Fibroblast of mammary gland (primary cell): ENCODE measurements at regions not wholly inside any gene's neighbourhood (a gene's known extent, or its start where the extent isn't known, plus 50 kb on each side); places are given as distances from the start of the nearest gene placed in this dataset.

Source experiments
- DNase-seq: peaks from one replicate; pipeline ENCODE4 v3.0.0-alpha.2; 2010; ENCODE audit warnings: low read depth
- H3K4me3 ChIP-seq: 2 replicates; pipeline ENCODE4 v1.5.1; 2011; ENCODE audit warnings: low read depth, mild to moderate bottlenecking, low read length, moderate library complexity; ENCODE audit not compliant: control insufficient read depth
- TF ChIP-seq, protein P1 (sequence below): conservative IDR thresholded peaks from 2 replicates; pipeline ENCODE4 v1.5.1; 2011; ENCODE audit warnings: low read depth, low read length, inconsistent platforms; ENCODE audit not compliant: control insufficient read depth, insufficient read depth

DNA sequence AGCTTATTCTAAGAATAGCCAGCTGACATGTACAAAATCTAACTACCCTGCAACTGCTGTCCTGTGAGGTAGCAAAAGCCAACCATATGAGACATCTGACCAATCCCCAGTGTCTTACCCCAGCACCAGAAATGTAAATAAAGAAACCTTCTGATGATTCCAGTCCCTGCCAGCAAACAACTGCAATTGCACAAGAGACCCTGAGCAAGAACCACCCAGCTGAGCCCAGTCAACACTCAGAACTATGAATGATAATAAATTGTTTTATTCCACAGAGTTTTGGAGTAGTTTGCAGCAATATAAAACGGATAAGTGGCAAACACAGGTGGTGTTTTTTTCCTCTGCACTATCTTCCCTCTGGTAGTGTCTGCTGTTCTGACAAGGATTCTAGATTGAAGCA lies 94.9 kb downstream of the ERCC5 start:
- TF ChIP-seq, protein P1, sequence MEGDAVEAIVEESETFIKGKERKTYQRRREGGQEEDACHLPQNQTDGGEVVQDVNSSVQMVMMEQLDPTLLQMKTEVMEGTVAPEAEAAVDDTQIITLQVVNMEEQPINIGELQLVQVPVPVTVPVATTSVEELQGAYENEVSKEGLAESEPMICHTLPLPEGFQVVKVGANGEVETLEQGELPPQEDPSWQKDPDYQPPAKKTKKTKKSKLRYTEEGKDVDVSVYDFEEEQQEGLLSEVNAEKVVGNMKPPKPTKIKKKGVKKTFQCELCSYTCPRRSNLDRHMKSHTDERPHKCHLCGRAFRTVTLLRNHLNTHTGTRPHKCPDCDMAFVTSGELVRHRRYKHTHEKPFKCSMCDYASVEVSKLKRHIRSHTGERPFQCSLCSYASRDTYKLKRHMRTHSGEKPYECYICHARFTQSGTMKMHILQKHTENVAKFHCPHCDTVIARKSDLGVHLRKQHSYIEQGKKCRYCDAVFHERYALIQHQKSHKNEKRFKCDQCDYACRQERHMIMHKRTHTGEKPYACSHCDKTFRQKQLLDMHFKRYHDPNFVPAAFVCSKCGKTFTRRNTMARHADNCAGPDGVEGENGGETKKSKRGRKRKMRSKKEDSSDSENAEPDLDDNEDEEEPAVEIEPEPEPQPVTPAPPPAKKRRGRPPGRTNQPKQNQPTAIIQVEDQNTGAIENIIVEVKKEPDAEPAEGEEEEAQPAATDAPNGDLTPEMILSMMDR: no peak
- no peak overlapping the region for H3K4me3 ChIP-seq
- no peak for DNase-seq

DNA sequence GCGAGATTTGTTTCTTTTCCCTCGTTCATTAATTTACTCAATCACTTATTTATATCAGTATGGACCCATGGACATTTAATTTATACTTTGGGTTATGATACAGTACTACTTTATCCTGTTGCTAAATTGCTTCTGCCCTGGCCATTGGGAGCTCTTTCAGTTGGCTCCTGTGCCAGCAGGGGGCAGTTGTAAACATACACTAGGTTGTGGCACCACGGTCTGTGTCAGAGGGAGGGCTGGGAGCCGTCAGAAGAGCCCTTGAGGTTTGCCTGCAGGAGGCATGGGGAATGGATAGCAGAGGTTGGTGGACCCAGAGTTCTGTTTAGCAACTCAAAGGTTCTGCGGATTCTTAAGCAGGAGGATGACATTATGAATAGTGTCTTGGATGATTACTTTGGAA lies 94.3 kb downstream of the ERCC5 start:
- TF ChIP-seq, protein P1: peak; percentile 7
- no peak for DNase-seq
- no peak overlapping the region for H3K4me3 ChIP-seq

- TF ChIP-seq, protein P1: no peak
- no peak for DNase-seq
Observed at GRCh38 chr13:102935896-102936321, 90.1 kb downstream of the ERCC5 start.

GRCh38 chr13:102933523-102933922 lies 87.7 kb downstream of the ERCC5 start:
- TF ChIP-seq, protein P1: no peak
- no peak overlapping the region for H3K4me3 ChIP-seq
- no peak for DNase-seq

More at GRCh38 chr13:102935896-102936321, 90.1 kb downstream of the ERCC5 start:
- no peak overlapping the region for H3K4me3 ChIP-seq

DNA sequence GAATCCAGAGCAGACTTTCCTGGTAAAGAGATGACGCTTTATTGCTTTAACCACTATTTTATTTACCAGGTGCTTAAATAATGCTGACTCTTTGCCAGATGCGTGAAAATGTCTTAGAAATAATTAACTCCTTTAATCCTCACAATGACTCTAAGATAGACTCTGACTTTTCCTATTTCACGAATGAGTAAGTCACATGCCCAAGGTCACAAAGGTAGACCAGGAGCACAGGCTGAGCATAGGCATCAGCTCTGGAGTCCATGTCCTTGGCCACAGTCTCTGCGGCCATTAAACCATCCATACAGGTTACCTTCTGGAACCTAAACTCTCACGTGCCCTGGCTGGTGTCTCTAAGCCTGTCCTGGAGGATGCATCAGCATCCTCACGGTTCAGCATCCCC lies 87.3 kb downstream of the ERCC5 start:
- no peak overlapping the region for H3K4me3 ChIP-seq
- TF ChIP-seq, protein P1: no peak
- DNase-seq: no peak

GRCh38 chr13:102932331-102932730 lies 86.5 kb downstream of the ERCC5 start:
- no peak for DNase-seq
- TF ChIP-seq, protein P1: no peak
- no peak overlapping the region for H3K4me3 ChIP-seq

DNA sequence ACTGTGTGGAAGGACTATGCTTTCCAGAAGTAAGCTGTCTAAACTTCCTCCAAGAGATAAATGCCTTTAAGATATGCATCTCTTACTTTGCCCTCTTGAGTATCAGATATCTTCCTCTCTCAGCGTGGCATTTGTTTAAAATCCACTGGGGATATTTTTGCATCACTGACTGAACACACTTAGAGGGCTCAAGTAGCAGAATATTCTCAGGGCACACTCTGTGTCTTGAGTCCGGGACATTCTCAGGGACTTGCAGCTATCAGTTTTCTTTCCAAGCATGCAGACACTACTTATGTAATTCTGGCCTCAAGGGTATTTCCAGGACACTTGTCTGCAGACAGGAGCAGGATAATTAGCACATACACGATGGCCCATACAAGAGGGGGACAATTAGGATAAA lies 84.7 kb downstream of the ERCC5 start:
- DNase-seq: no peak
- no peak overlapping the region for H3K4me3 ChIP-seq
- TF ChIP-seq, protein P1: no peak
